ENCODE measurements at regions not wholly inside any gene's neighbourhood (a gene's known extent, or its start where the extent isn't known, plus 50 kb on each side); places are given as distances from the start of the nearest gene placed in this dataset.

GRCh38 chr7:16347066-16347826 is 74.1 kb downstream of the CRPPA start:
- Histone ChIP-seq H2BK5ac (ENCODE audit: low read depth, low read length, poor library complexity, severe bottlenecking) (no peak overlapping the region), H2AK5ac (ENCODE audit: low read depth, low read length) (no peak overlapping the region), H2AFZ (replicated peaks; ENCODE audit: low read length, poor library complexity) (no peak overlapping the region), H3K9ac (ENCODE audit: low read depth, low read length) (no peak overlapping the region), H3K4me1 (ENCODE audit: control insufficient read depth, insufficient read depth, low read length) (peaks cover 4% of the 10 kb centered on the region; the same call in 1 of the 2 replicates), H3K56ac (ENCODE audit: extremely low read depth, insufficient read depth, low read length) (no peak overlapping the region), H4K5ac (ENCODE audit: low read depth, low read length) (no peak overlapping the region), H3K9me3 (ENCODE audit: control insufficient read depth, insufficient read depth, low read length) (no peaks in the 10 kb centered on the region), H3K18ac (ENCODE audit: low read depth, low read length) (peak overlapping the region; percentile 19; the same call in 1 of the 2 replicates), H2AK9ac (replicated peaks; ENCODE audit: low read depth, low read length, poor library complexity) (no peak overlapping the region), H2BK20ac (ENCODE audit: low read depth, low read length) (no peak overlapping the region), H3K27ac (ENCODE audit: insufficient read depth, low read length) (no peak overlapping the region), H3K4ac (ENCODE audit: low read depth, low read length) (no peak overlapping the region), H3K9me1 (ENCODE audit: insufficient read depth, low read length) (no peaks in the 10 kb centered on the region), H3K4me3 (ENCODE audit: insufficient read depth, low read depth, low read length) (no peak overlapping the region), H3K14ac (replicated peaks; ENCODE audit: low read depth, low read length) (no peak overlapping the region), H3K23ac (ENCODE audit: low read depth, low read length) (no peak overlapping the region), H4K8ac (ENCODE audit: low read depth in 2 of 2, low read length in 2 of 2) (no peak overlapping the region), H4K91ac (ENCODE audit: insufficient read depth, low read depth, low read length) (no peak overlapping the region), H2BK15ac (ENCODE audit: low read depth, low read length) (no peak overlapping the region), H4K20me1 (ENCODE audit: insufficient read depth, low read length) (no peaks in the 10 kb centered on the region), H3K79me1 (ENCODE audit: low read depth in 1 of 2, low read length in 2 of 2) (no peaks in the 10 kb centered on the region), H3K4me2 (ENCODE audit: low read depth, low read length) (peak overlapping the region; percentile 74; the same call in 1 of the 2 replicates), H3K27me3 (ENCODE audit: control insufficient read depth, insufficient read depth, low read length) (no peaks in the 10 kb centered on the region), H3K36me3 (ENCODE audit: control insufficient read depth, insufficient read depth, low read length) (no peaks in the 10 kb centered on the region), H2BK120ac (ENCODE audit: low read depth, low read length) (no peak overlapping the region)
- WGBS, 2 experiments (ENCODE audit: extremely low coverage in 2 of 2, insufficient read length in 1 of 2): no CpG with 5 or more reads among the region's 1 CpG
- no peak for TF ChIP-seq SMC3 (IDR thresholded peaks at IDR 0.05; ENCODE audit: low read depth, low read length)
- TF ChIP-seq FOS (IDR thresholded peaks at IDR 0.05; ENCODE audit: low read depth, low read length): no peak
- no peak for TF ChIP-seq BHLHE40 (IDR thresholded peaks at IDR 0.05; ENCODE audit: low read depth, low read length)
- no peak for TF ChIP-seq MXI1 (IDR thresholded peaks at IDR 0.05; ENCODE audit: borderline replicate concordance, low read depth, low read length)
- no peak for TF ChIP-seq RCOR1 (IDR thresholded peaks at IDR 0.05; ENCODE audit: insufficient replicate concordance, low read length)
- no peak for TF ChIP-seq MAZ (IDR thresholded peaks at IDR 0.05; ENCODE audit: borderline replicate concordance, low read depth, low read length)
- no peak for TF ChIP-seq CEBPB (IDR thresholded peaks at IDR 0.05; ENCODE audit: low read depth, low read length)
- TF ChIP-seq RAD21 (IDR thresholded peaks at IDR 0.05; ENCODE audit: low read length): no peak
- no peak for TF ChIP-seq RFX5 (IDR thresholded peaks at IDR 0.05; ENCODE audit: low read depth, low read length)
- TF ChIP-seq CHD1 (IDR thresholded peaks at IDR 0.05; ENCODE audit: low read depth, low read length): no peak
- no peak for TF ChIP-seq USF2 (IDR thresholded peaks at IDR 0.05; ENCODE audit: low read depth, low read length)
- TF ChIP-seq NFE2L2 (IDR thresholded peaks at IDR 0.05; ENCODE audit: low read depth, low read length): no peak
- TF ChIP-seq CTCF (conservative IDR thresholded peaks at IDR 0.05; ENCODE audit: low read depth, low read length): no peak
- no peak for TF ChIP-seq POLR2A (IDR thresholded peaks at IDR 0.05; ENCODE audit: low read depth, low read length)
- TF ChIP-seq ELK1 (IDR thresholded peaks at IDR 0.05; ENCODE audit: borderline replicate concordance, low read depth, low read length): no peak
- no peak for TF ChIP-seq MAFK (IDR thresholded peaks at IDR 0.05; ENCODE audit: low read depth, low read length)
- POLR2A ChIA-PET (ENCODE audit: unreplicated experiment): no interaction called here
- CTCF ChIA-PET: no interaction called here
- dilution Hi-C loops (cut with HindIII; ENCODE audit: low sequenced_read_pairs, unreplicated experiment): no loop called here
- ATAC-seq (ENCODE audit: low read depth): no peak
- intact Hi-C loops (cut with micrococcal nuclease): no loop called here
- in situ Hi-C loops (cut with MboI; ENCODE audit: low sequenced_read_pairs): no loop called here
- BruUV-seq (replicated peaks): no TSS peak
- peak; percentile 13 for DNase-seq
